IMR-90 (cell line): ENCODE measurements at regions not wholly inside any gene's neighbourhood (a gene's known extent, or its start where the extent isn't known, plus 50 kb on each side); places are given as distances from the start of the nearest gene placed in this dataset.

Experiments used
- ATAC-seq: fragments of 200-7000 bp; cut with Tn5 transposase; 2 replicates; pipeline ENCODE4 v1.9.1; 2020; ENCODE audit warnings: low read depth, mild to moderate bottlenecking, moderate library complexity
- BruUV-seq: library from RNA; stranded (reverse); fragments of 400-500 nt; replicated peaks from 2 replicates; lab custom pipeline; 2021; lab: Mats Ljungman, UMichigan
- CTCF ChIA-PET: fragments of 300-600 bp; formaldehyde crosslinking; extraction: SDS; loops from one replicate; lab custom pipeline; 2021; ENCODE audit warnings: antibody characterized with exemption; lab: Yijun Ruan, JAX
- POLR2A ChIA-PET: fragments of 300-600 bp; sonication (Branson Sonifier 250); formaldehyde crosslinking; loops from one replicate; lab custom pipeline; 2022; ENCODE audit warnings: antibody characterized with exemption; ENCODE audit not compliant: unreplicated experiment; lab: Charles Lee
- DNase-seq: peaks from one replicate; pipeline ENCODE4 v3.0.0; 2013
- H2AFZ ChIP-seq: replicated peaks from 2 replicates; pipeline ENCODE3; 2013; ENCODE audit warnings: low read length, mild to moderate bottlenecking; ENCODE audit not compliant: poor library complexity
- H2AK5ac ChIP-seq: 2 replicates; pipeline ENCODE4 v1.6.1; 2013; ENCODE audit warnings: low read depth, low read length, inconsistent platforms
- H2AK9ac ChIP-seq: replicated peaks from 2 replicates; pipeline ENCODE3; 2013; ENCODE audit warnings: mild to moderate bottlenecking, low read depth, low read length, moderate library complexity; ENCODE audit not compliant: poor library complexity
- H2BK120ac ChIP-seq: 2 replicates; pipeline ENCODE4 v1.6.1; 2013; ENCODE audit warnings: low read depth, low read length, inconsistent platforms
- H2BK15ac ChIP-seq: 3 replicates; pipeline ENCODE4 v1.6.1; 2013; ENCODE audit warnings: low read depth, low read length, inconsistent platforms
- H2BK20ac ChIP-seq: 2 replicates; pipeline ENCODE4 v1.6.1; 2013; ENCODE audit warnings: low read depth, mild to moderate bottlenecking, inconsistent platforms, low read length, moderate library complexity
- H2BK5ac ChIP-seq: 2 replicates; pipeline ENCODE4 v1.6.1; 2013; ENCODE audit warnings: mild to moderate bottlenecking, low read depth, low read length, inconsistent platforms; ENCODE audit not compliant: poor library complexity, severe bottlenecking
- H3K14ac ChIP-seq: replicated peaks from 2 replicates; pipeline ENCODE4 v1.6.1; 2013; ENCODE audit warnings: low read depth, low read length, inconsistent platforms
- H3K18ac ChIP-seq: 2 replicates; pipeline ENCODE4 v1.6.1; 2013; ENCODE audit warnings: low read depth, low read length, control low read depth
- H3K23ac ChIP-seq: 2 replicates; pipeline ENCODE4 v1.6.1; 2013; ENCODE audit warnings: low read depth, low read length, inconsistent platforms
- H3K27ac ChIP-seq: 2 replicates; pipeline ENCODE4 v1.5.1; 2013; ENCODE audit warnings: mild to moderate bottlenecking, control low read depth, low read length; ENCODE audit not compliant: insufficient read depth
- H3K27me3 ChIP-seq: 2 replicates; pipeline ENCODE4 v1.6.1; 2013; ENCODE audit warnings: low read length; ENCODE audit not compliant: control insufficient read depth, insufficient read depth
- H3K36me3 ChIP-seq: 2 replicates; pipeline ENCODE4 v1.6.1; 2013; ENCODE audit warnings: low read length, mixed read lengths; ENCODE audit not compliant: control insufficient read depth, insufficient read depth
- H3K4ac ChIP-seq: 2 replicates; pipeline ENCODE4 v1.6.1; 2013; ENCODE audit warnings: low read depth, low read length, inconsistent platforms
- H3K4me1 ChIP-seq: 2 replicates; pipeline ENCODE4 v1.6.1; 2013; ENCODE audit warnings: low read length, mixed read lengths; ENCODE audit not compliant: control insufficient read depth, insufficient read depth
- H3K4me2 ChIP-seq: 2 replicates; pipeline ENCODE4 v1.6.1; 2013; ENCODE audit warnings: low read depth, mild to moderate bottlenecking, control low read depth, low read length, moderate library complexity
- H3K4me3 ChIP-seq: 2 replicates; pipeline ENCODE4 v1.5.1; 2013; ENCODE audit warnings: low read depth, mild to moderate bottlenecking, control low read depth, low read length, moderate library complexity; ENCODE audit not compliant: insufficient read depth
- H3K56ac ChIP-seq: 2 replicates; pipeline ENCODE4 v1.6.1; 2013; ENCODE audit warnings: low read length, inconsistent platforms; ENCODE audit not compliant: insufficient read depth; ENCODE audit errors: extremely low read depth
- H3K79me1 ChIP-seq, 2 experiments: 2 replicates each; pipeline ENCODE4 v1.6.1; 2013; ENCODE audit warnings: low read length in 2 of 2, inconsistent platforms in 1 of 2, low read depth in 1 of 2
- H3K9ac ChIP-seq: 2 replicates; pipeline ENCODE4 v1.6.1; 2013; ENCODE audit warnings: low read depth, low read length, control low read depth
- H3K9me1 ChIP-seq: 2 replicates; pipeline ENCODE4 v1.6.1; 2013; ENCODE audit warnings: low read length, inconsistent platforms; ENCODE audit not compliant: insufficient read depth
- H3K9me3 ChIP-seq: 2 replicates; pipeline ENCODE4 v1.6.1; 2013; ENCODE audit warnings: low read length; ENCODE audit not compliant: control insufficient read depth, insufficient read depth
- H4K20me1 ChIP-seq: 2 replicates; pipeline ENCODE4 v1.6.1; 2013; ENCODE audit warnings: low read length, inconsistent platforms; ENCODE audit not compliant: insufficient read depth
- H4K5ac ChIP-seq: 2 replicates; pipeline ENCODE4 v1.6.1; 2013; ENCODE audit warnings: mild to moderate bottlenecking, low read depth, low read length, control low read depth
- H4K8ac ChIP-seq, 2 experiments: 2 replicates each; pipeline ENCODE4 v1.6.1; 2013; ENCODE audit warnings: low read depth in 2 of 2, low read length in 2 of 2, control low read depth in 1 of 2, inconsistent platforms in 1 of 2
- H4K91ac ChIP-seq: 2 replicates; pipeline ENCODE4 v1.6.1; 2013; ENCODE audit warnings: low read depth, low read length, inconsistent platforms; ENCODE audit not compliant: insufficient read depth
- CEBPB ChIP-seq: IDR thresholded peaks from 2 replicates; pipeline ENCODE4 v1.6.1; 2012; ENCODE audit warnings: low read depth, low read length, improper control_type of control experiment
- CHD1 ChIP-seq: IDR thresholded peaks from 2 replicates; pipeline ENCODE4 v1.6.1; 2012; ENCODE audit warnings: low read depth, low read length, improper control_type of control experiment
- ELK1 ChIP-seq: fragments of 150-350 bp; IDR thresholded peaks from 2 replicates; pipeline ENCODE4 v1.6.1; 2016; ENCODE audit warnings: low read depth, mild to moderate bottlenecking, low read length, moderate library complexity, borderline replicate concordance
- FOS ChIP-seq: fragments of 150-350 bp; IDR thresholded peaks from 2 replicates; pipeline ENCODE4 v1.6.1; 2016; ENCODE audit warnings: low read depth, low read length
- MAFK ChIP-seq: IDR thresholded peaks from 2 replicates; pipeline ENCODE4 v1.6.1; 2012; ENCODE audit warnings: low read depth, low read length, improper control_type of control experiment
- MAZ ChIP-seq: IDR thresholded peaks from 2 replicates; pipeline ENCODE4 v1.6.1; 2012; ENCODE audit warnings: low read depth, mild to moderate bottlenecking, low read length, improper control_type of control experiment, moderate library complexity, borderline replicate concordance
- MXI1 ChIP-seq: IDR thresholded peaks from 2 replicates; pipeline ENCODE4 v1.6.1; 2012; ENCODE audit warnings: low read depth, mild to moderate bottlenecking, low read length, moderate library complexity, borderline replicate concordance
- NFE2L2 ChIP-seq: fragments of 150-350 bp; IDR thresholded peaks from 2 replicates; pipeline ENCODE4 v1.6.1; 2016; ENCODE audit warnings: low read depth, mild to moderate bottlenecking, low read length
- POLR2A ChIP-seq: IDR thresholded peaks from 2 replicates; pipeline ENCODE4 v1.6.1; 2012; ENCODE audit warnings: mild to moderate bottlenecking, low read depth, low read length
- RAD21 ChIP-seq: IDR thresholded peaks from 2 replicates; pipeline ENCODE4 v1.6.1; 2012; ENCODE audit warnings: low read length, improper control_type of control experiment
- RCOR1 ChIP-seq: IDR thresholded peaks from 2 replicates; pipeline ENCODE4 v1.6.1; 2012; ENCODE audit warnings: mild to moderate bottlenecking, low read length, improper control_type of control experiment; ENCODE audit not compliant: insufficient replicate concordance
- RFX5 ChIP-seq: IDR thresholded peaks from 2 replicates; pipeline ENCODE4 v1.8.0; 2012; ENCODE audit warnings: low read depth, mild to moderate bottlenecking, low read length, moderate library complexity
- SMC3 ChIP-seq: fragments of 150-350 bp; IDR thresholded peaks from 2 replicates; pipeline ENCODE4 v1.6.1; 2016; ENCODE audit warnings: low read depth, mild to moderate bottlenecking, antibody characterized with exemption, low read length, moderate library complexity
- USF2 ChIP-seq: fragments of 150-350 bp; IDR thresholded peaks from 2 replicates; pipeline ENCODE4 v1.6.1; 2017; ENCODE audit warnings: mild to moderate bottlenecking, antibody characterized with exemption, low read length, low read depth
- WGBS, 2 experiments: methylation state at CpG; one replicate each; pipeline versions ENCODE4 v1.1.5 to v1.1.7; 2013; ENCODE audit warnings: missing lambda C conversion rate in 2 of 2; ENCODE audit not compliant: insufficient read length in 1 of 2; ENCODE audit errors: extremely low coverage in 2 of 2; 5-methylcytosine and 5-hydroxymethylcytosine counted together
- dilution Hi-C: fragments of 300-500 bp; cut with HindIII; formaldehyde crosslinking; loops from one replicate; pipeline ENCODE4 v1.14.3; 2018; ENCODE audit warnings: low sequenced_read_pairs; ENCODE audit not compliant: unreplicated experiment
- in situ Hi-C: fragments of 300-500 bp; cut with MboI; formaldehyde crosslinking; loops from 3 replicates; pipeline ENCODE4 v1.14.3; 2019; ENCODE audit warnings: low sequenced_read_pairs, inconsistent platforms, mixed read lengths
- intact Hi-C: fragments of 100-400 bp; cut with micrococcal nuclease; formaldehyde crosslinking; loops from 2 replicates; pipeline ENCODE4 v1.10.0; 2022
- TF ChIP-seq, protein P1 (sequence below): conservative IDR thresholded peaks from 2 replicates; pipeline ENCODE4 v1.5.1; 2012; ENCODE audit warnings: mild to moderate bottlenecking, low read depth, low read length, improper control_type of control experiment

DNA sequence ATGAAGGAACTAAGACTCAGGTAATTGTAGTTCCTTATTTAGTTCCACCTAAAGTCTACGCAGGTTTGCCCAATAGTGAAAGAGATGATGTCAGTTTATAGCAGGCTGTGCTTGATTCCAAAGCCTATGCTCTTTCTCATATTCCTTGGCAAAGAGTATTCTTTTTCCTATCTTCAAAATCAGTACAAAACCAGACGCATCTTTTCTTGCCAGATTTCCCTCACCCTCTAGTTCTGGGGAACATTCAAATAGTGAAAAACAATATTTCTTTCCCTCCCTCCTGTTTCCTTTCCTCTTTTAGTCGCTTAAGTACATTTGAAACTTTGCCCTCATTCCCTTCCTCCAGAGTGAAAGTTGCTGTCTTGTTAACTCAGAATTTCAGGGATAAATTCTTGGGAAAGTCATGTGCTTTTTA, 134.6 kb upstream of the PDZRN3 start:
- ChIA-PET POLR2A (no interaction called here), CTCF (no interaction called here)
- Histone ChIP-seq H4K5ac (no peak overlapping the region), H3K14ac (no peak overlapping the region), H3K56ac (no peak overlapping the region), H3K18ac (no peak overlapping the region), H3K9me3 (peaks cover 3% of the 10 kb centered on the region), H3K23ac (no peak overlapping the region), H3K9me1 (no peaks in the 10 kb centered on the region), H4K8ac (no peak overlapping the region), H3K4me1 (no peaks in the 10 kb centered on the region), H2AFZ (no peak overlapping the region), H3K4me2 (no peak overlapping the region), H3K27me3 (no peaks in the 10 kb centered on the region), H4K91ac (no peak overlapping the region), H3K27ac (no peak overlapping the region), H2AK5ac (no peak overlapping the region), H3K9ac (no peak overlapping the region), H3K4me3 (no peak overlapping the region), H2BK15ac (no peak overlapping the region), H2AK9ac (no peak overlapping the region), H4K20me1 (no peaks in the 10 kb centered on the region), H2BK120ac (no peak overlapping the region), H2BK20ac (no peak overlapping the region), H3K36me3 (no peaks in the 10 kb centered on the region), H2BK5ac (no peak overlapping the region), H3K79me1 (no peaks in the 10 kb centered on the region), H3K4ac (no peak overlapping the region)
- no peak for ATAC-seq
- dilution Hi-C loops: no loop called here
- intact Hi-C loops: no loop called here
- no CpG with 5 or more reads among the region's 3 CpGs for WGBS, 2 experiments
- TF ChIP-seq MXI1: no peak
- no peak for TF ChIP-seq RAD21
- no peak for TF ChIP-seq RCOR1
- no peak for TF ChIP-seq MAZ
- no peak for TF ChIP-seq POLR2A
- TF ChIP-seq USF2: no peak
- no peak for TF ChIP-seq RFX5
- TF ChIP-seq SMC3: no peak
- no peak for TF ChIP-seq MAFK
- no peak for TF ChIP-seq FOS
- TF ChIP-seq, protein P1, sequence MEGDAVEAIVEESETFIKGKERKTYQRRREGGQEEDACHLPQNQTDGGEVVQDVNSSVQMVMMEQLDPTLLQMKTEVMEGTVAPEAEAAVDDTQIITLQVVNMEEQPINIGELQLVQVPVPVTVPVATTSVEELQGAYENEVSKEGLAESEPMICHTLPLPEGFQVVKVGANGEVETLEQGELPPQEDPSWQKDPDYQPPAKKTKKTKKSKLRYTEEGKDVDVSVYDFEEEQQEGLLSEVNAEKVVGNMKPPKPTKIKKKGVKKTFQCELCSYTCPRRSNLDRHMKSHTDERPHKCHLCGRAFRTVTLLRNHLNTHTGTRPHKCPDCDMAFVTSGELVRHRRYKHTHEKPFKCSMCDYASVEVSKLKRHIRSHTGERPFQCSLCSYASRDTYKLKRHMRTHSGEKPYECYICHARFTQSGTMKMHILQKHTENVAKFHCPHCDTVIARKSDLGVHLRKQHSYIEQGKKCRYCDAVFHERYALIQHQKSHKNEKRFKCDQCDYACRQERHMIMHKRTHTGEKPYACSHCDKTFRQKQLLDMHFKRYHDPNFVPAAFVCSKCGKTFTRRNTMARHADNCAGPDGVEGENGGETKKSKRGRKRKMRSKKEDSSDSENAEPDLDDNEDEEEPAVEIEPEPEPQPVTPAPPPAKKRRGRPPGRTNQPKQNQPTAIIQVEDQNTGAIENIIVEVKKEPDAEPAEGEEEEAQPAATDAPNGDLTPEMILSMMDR: no peak
- TF ChIP-seq CHD1: no peak
- no peak for TF ChIP-seq NFE2L2
- no peak for TF ChIP-seq ELK1
- TF ChIP-seq CEBPB: no peak
- in situ Hi-C loops: no loop called here
- no TSS peak for BruUV-seq
- no peak for DNase-seq
